SK-N-SH (cell line): ENCODE measurements at regions not wholly inside any gene's neighbourhood (a gene's known extent, or its start where the extent isn't known, plus 50 kb on each side); places are given as distances from the start of the nearest gene placed in this dataset.

Experiments
- CTCF ChIA-PET: fragments of 300-600, 350-600 bp; formaldehyde crosslinking; extraction: SDS; loops from one replicate; lab custom pipeline; 2021; lab: Yijun Ruan, JAX
- POLR2A ChIA-PET: fragments of 350-600 bp; sonication (Branson Sonifier 250); formaldehyde crosslinking; extraction: SDS; loops from one replicate; lab custom pipeline; 2020; ENCODE audit warnings: antibody characterized with exemption, inconsistent platforms; lab: Yijun Ruan, JAX
- DNase-seq: peaks from one replicate; pipeline ENCODE4 v3.0.0; 2012
- H2AFZ ChIP-seq: fragments of 200-600 bp; sonication (generic); 2 replicates; pipeline ENCODE4 v1.8.1; 2016; ENCODE audit warnings: antibody characterized with exemption, mild to moderate bottlenecking, low read depth
- H3F3A ChIP-seq: fragments of 200-600 bp; sonication (generic); replicated peaks from 2 replicates; pipeline ENCODE3; 2016; ENCODE audit warnings: antibody characterized with exemption, mild to moderate bottlenecking; ENCODE audit not compliant: insufficient read depth
- H3K27ac ChIP-seq, 2 experiments: fragments of 200-500 bp in 1 of 2; fragments of 200-600 bp in 1 of 2; sonication (Bioruptor generic) in 1 of 2; sonication (generic), shearing (Covaris generic) in 1 of 2; 2 replicates each; pipeline versions ENCODE4 v1.5.1 to v1.6.1; 2014 to 2016; ENCODE audit warnings: low read depth in 2 of 2, inconsistent platforms in 1 of 2, low read length in 1 of 2, mild to moderate bottlenecking in 1 of 2, mixed read lengths in 1 of 2
- H3K27me3 ChIP-seq: fragments of 200-600 bp; sonication (generic), shearing (Covaris generic); 2 replicates; pipeline ENCODE4 v1.6.1; 2016; ENCODE audit warnings: mixed run types; ENCODE audit not compliant: insufficient read depth
- H3K36me3 ChIP-seq, 2 experiments: fragments of 200-500 bp in 1 of 2; fragments of 200-600 bp in 1 of 2; sonication (Bioruptor generic) in 1 of 2; sonication (generic) in 1 of 2; replicated peaks in 1 of 2; 2 replicates each; pipeline versions ENCODE3 to v1.5.1; 2014 to 2016; ENCODE audit warnings: low read length in 1 of 2, mild to moderate bottlenecking in 1 of 2; ENCODE audit not compliant: insufficient read depth in 2 of 2, control insufficient read depth in 1 of 2
- H3K4me1 ChIP-seq, 2 experiments: fragments of 200-500 bp in 1 of 2; fragments of 200-600 bp in 1 of 2; sonication (Bioruptor generic) in 1 of 2; sonication (generic), shearing (Covaris generic) in 1 of 2; 2 replicates each; pipeline versions ENCODE4 v1.5.1 to v1.6.1; 2014 to 2016; ENCODE audit warnings: low read depth in 1 of 2, low read length in 1 of 2, mixed run types in 1 of 2; ENCODE audit not compliant: insufficient read depth in 2 of 2, control insufficient read depth in 1 of 2
- H3K4me2 ChIP-seq: fragments of 200-600 bp; sonication (generic), shearing (Covaris generic); 2 replicates; pipeline ENCODE4 v1.6.1; 2017; ENCODE audit warnings: mixed run types
- H3K4me3 ChIP-seq, 2 experiments: fragments of 200-500 bp in 1 of 2; fragments of 200-600 bp in 1 of 2; sonication (Bioruptor generic) in 1 of 2; sonication (generic), shearing (Covaris generic) in 1 of 2; 2 replicates each; pipeline versions ENCODE4 v1.5.1 to v1.8.1; 2014 to 2016; ENCODE audit warnings: low read depth in 2 of 2, inconsistent platforms in 1 of 2, low read length in 1 of 2, mild to moderate bottlenecking in 1 of 2, mixed read lengths in 1 of 2, moderate library complexity in 1 of 2
- H3K79me2 ChIP-seq: fragments of 200-600 bp; sonication (generic); 2 replicates; pipeline ENCODE4 v1.8.1; 2017; ENCODE audit warnings: mild to moderate bottlenecking; ENCODE audit not compliant: insufficient read depth
- H3K9ac ChIP-seq: fragments of 200-600 bp; sonication (generic); 2 replicates; pipeline ENCODE4 v1.6.1; 2017; ENCODE audit warnings: mixed run types
- H3K9me2 ChIP-seq: fragments of 200-600 bp; sonication (generic); 2 replicates; pipeline ENCODE4 v1.6.1; 2017; ENCODE audit warnings: mixed run types
- H3K9me3 ChIP-seq: fragments of 200-600 bp; sonication (generic); 2 replicates; pipeline ENCODE4 v1.6.1; 2017; ENCODE audit warnings: mixed run types, mild to moderate bottlenecking, moderate library complexity
- H4K20me1 ChIP-seq: fragments of 200-600 bp; sonication (generic); 2 replicates; pipeline ENCODE4 v1.6.1; 2017; ENCODE audit warnings: mild to moderate bottlenecking, mixed run types; ENCODE audit not compliant: insufficient read depth
- POLR2AphosphoS5 ChIP-seq: IDR thresholded peaks from 2 replicates; pipeline ENCODE4 v1.6.1; 2012; ENCODE audit warnings: low read depth, low read length
- RAD21 ChIP-seq: IDR thresholded peaks from 2 replicates; pipeline ENCODE4 v1.6.1; 2012; ENCODE audit warnings: mild to moderate bottlenecking, low read length
- SMC3 ChIP-seq: IDR thresholded peaks from 2 replicates; pipeline ENCODE4 v1.6.1; 2012; ENCODE audit warnings: low read depth, low read length, improper control_type of control experiment
- TEAD4 ChIP-seq: IDR thresholded peaks from 2 replicates; pipeline ENCODE4 v1.4.0; 2012; ENCODE audit warnings: mild to moderate bottlenecking, borderline replicate concordance; ENCODE audit not compliant: insufficient read depth
- WGBS: methylation state at CpG from one replicate; pipeline ENCODE4 v1.1.6; 2017; ENCODE audit warnings: low lambda C conversion rate; 5-methylcytosine and 5-hydroxymethylcytosine counted together
- TF ChIP-seq, protein P1 (sequence below): IDR thresholded peaks from 2 replicates; pipeline ENCODE4 v1.4.0; 2012; ENCODE audit warnings: low read depth
- TF ChIP-seq, protein P2 (sequence below): fragments of 150-350 bp; IDR thresholded peaks from 2 replicates; pipeline ENCODE4 v1.6.1; 2017; ENCODE audit warnings: antibody characterized with exemption, low read length, low read depth, borderline replicate concordance
- TF ChIP-seq, protein P3 (sequence below): IDR thresholded peaks from 2 replicates; pipeline ENCODE4 v1.4.0; 2012; ENCODE audit warnings: low read depth, borderline replicate concordance
- TF ChIP-seq, protein P4 (sequence below): IDR thresholded peaks from 2 replicates; pipeline ENCODE4 v1.4.0; 2012; ENCODE audit warnings: low read depth, borderline replicate concordance

DNA sequence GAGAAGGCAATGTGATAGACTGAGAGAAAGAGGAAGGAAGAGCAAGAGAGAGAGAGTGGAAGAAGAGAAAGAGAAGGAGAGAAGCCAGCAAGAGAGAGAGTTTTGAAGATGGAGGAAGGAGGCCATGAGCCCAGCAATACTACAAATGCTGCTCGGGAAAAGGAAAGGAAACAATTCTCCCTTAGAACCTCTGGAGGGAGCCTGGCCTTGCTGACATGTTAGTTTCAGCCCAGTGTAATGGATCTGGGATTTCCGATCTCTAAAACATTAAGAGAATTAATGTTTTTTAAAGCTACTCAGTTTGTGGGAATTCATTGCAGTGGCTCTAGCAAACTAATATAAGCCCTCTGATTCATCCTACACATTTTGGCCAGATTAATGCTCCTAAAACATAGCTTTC is 206.8 kb upstream of the MTPN start:
- TF ChIP-seq, protein P1, sequence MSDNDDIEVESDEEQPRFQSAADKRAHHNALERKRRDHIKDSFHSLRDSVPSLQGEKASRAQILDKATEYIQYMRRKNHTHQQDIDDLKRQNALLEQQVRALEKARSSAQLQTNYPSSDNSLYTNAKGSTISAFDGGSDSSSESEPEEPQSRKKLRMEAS = no peak
- peak; percentile 12; the same call in 1 of the 2 replicates for TF ChIP-seq SMC3
- no peak for TF ChIP-seq TEAD4
- TF ChIP-seq, protein P2, sequence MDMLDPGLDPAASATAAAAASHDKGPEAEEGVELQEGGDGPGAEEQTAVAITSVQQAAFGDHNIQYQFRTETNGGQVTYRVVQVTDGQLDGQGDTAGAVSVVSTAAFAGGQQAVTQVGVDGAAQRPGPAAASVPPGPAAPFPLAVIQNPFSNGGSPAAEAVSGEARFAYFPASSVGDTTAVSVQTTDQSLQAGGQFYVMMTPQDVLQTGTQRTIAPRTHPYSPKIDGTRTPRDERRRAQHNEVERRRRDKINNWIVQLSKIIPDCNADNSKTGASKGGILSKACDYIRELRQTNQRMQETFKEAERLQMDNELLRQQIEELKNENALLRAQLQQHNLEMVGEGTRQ = no peak
- TF ChIP-seq POLR2AphosphoS5 = no peak
- TF ChIP-seq, protein P3, sequence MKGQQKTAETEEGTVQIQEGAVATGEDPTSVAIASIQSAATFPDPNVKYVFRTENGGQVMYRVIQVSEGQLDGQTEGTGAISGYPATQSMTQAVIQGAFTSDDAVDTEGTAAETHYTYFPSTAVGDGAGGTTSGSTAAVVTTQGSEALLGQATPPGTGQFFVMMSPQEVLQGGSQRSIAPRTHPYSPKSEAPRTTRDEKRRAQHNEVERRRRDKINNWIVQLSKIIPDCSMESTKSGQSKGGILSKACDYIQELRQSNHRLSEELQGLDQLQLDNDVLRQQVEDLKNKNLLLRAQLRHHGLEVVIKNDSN = no peak
- peak; percentile 53 for TF ChIP-seq RAD21
- 24% methylated on average over 2 of the region's 2 CpGs for WGBS
- no peaks in the 10 kb centered on the region for H3K9me3 ChIP-seq
- H3F3A ChIP-seq = no peaks in the 10 kb centered on the region
- DNase-seq = no peak
- H3K4me3 ChIP-seq = no peak overlapping the region
- H2AFZ ChIP-seq = no peak overlapping the region
- H3K27ac ChIP-seq = no peak overlapping the region
- no peak overlapping the region for H3K9ac ChIP-seq
- peaks cover 0 to 11% of the 10 kb centered on the region in 2 experiments; a peak in 2 of 4 replicates for H3K4me1 ChIP-seq
- no peak overlapping the region for H3K4me2 ChIP-seq
- ChIA-PET CTCF (interaction anchor here (0.6 to 0.7 kb wide), 2 partner anchors 8 to 16 kb away, joined by 3 read pairs; no protein-coding TSS in a partner anchor), POLR2A (no interaction called here)
- no peaks in the 10 kb centered on the region for H3K79me2 ChIP-seq
- no peaks in the 10 kb centered on the region for H3K36me3 ChIP-seq
- H3K27me3 ChIP-seq = no peaks in the 10 kb centered on the region
- no peaks in the 10 kb centered on the region for H4K20me1 ChIP-seq
- H3K9me2 ChIP-seq = no peaks in the 10 kb centered on the region

DNA sequence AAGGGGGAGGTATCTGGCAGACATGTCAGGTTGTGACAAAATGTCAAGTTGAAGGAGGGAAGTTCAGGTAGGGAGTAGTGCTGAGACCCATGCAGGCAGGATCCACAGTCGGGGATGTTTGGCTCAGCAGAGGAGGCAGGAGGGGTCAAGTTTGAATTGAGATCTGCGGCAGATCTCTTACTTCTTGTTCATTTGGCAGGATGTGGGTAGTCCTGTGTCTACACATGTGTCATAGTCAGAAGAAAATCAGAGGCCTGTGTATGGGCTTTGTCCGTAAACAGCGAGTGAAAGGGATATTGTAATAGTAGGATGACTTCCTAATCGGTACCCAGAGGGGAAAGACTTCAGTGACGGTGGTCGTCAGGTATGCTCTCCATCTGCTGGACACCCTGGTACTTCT is 203.8 kb upstream of the MTPN start:
- H3K9me3 ChIP-seq = no peaks in the 10 kb centered on the region
- DNase-seq = no peak
- H3K4me1 ChIP-seq = peaks cover 0 to 11% of the 10 kb centered on the region in 2 experiments; a peak in 2 of 4 replicates
- no peak overlapping the region for H3K4me3 ChIP-seq
- CTCF ChIA-PET = no interaction called here
- no peak overlapping the region for H3K27ac ChIP-seq
- no peak overlapping the region for H3K4me2 ChIP-seq
- H3K79me2 ChIP-seq = no peaks in the 10 kb centered on the region
- H3K36me3 ChIP-seq = no peaks in the 10 kb centered on the region
- no peaks in the 10 kb centered on the region for H4K20me1 ChIP-seq
- H3K9ac ChIP-seq = no peak overlapping the region
- TF ChIP-seq, protein P4, sequence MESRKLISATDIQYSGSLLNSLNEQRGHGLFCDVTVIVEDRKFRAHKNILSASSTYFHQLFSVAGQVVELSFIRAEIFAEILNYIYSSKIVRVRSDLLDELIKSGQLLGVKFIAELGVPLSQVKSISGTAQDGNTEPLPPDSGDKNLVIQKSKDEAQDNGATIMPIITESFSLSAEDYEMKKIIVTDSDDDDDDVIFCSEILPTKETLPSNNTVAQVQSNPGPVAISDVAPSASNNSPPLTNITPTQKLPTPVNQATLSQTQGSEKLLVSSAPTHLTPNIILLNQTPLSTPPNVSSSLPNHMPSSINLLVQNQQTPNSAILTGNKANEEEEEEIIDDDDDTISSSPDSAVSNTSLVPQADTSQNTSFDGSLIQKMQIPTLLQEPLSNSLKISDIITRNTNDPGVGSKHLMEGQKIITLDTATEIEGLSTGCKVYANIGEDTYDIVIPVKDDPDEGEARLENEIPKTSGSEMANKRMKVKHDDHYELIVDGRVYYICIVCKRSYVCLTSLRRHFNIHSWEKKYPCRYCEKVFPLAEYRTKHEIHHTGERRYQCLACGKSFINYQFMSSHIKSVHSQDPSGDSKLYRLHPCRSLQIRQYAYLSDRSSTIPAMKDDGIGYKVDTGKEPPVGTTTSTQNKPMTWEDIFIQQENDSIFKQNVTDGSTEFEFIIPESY = no peak
- TF ChIP-seq RAD21 = no peak
- 46% methylated on average over 7 of the region's 7 CpGs for WGBS
- H3K27me3 ChIP-seq = no peaks in the 10 kb centered on the region
- H3F3A ChIP-seq = no peaks in the 10 kb centered on the region
- no peak overlapping the region for H2AFZ ChIP-seq
- H3K9me2 ChIP-seq = no peaks in the 10 kb centered on the region
- POLR2A ChIA-PET = no interaction called here
